GM19463 (cell line): ENCODE measurements at regions not wholly inside any gene's neighbourhood (a gene's known extent, or its start where the extent isn't known, plus 50 kb on each side); places are given as distances from the start of the nearest gene placed in this dataset.
"Not testable (repeated sequence)": the region's sequence is repeated elsewhere in the genome, so short reads cannot be mapped to it uniquely, and the experiment has no call there.

Experiments used
- ATAC-seq: cut with Tn5 transposase; IDR thresholded peaks from one replicate; pipeline ENCODE4 v1.9.1; 2021; ENCODE audit warnings: mild to moderate bottlenecking, moderate library complexity; ENCODE audit not compliant: unreplicated experiment

GRCh38 chr10:84844461-84844860, 516.1 kb downstream of the CCSER2 start:
- ATAC-seq, result no peak

GRCh38 chr10:84845628-84846261, 517.4 kb downstream of the CCSER2 start:
- ATAC-seq, result no peak

- no peak for ATAC-seq
These were observed 518.4 kb downstream of the CCSER2 start for GRCh38 chr10:84846658-84847316.

GRCh38 chr10:84848967-84849366, 520.6 kb downstream of the CCSER2 start:
- ATAC-seq, result no peak

- ATAC-seq, result no peak
These were observed 522.4 kb downstream of the CCSER2 start for GRCh38 chr10:84850826-84851225.

- no peak for ATAC-seq
These were observed 526.0 kb downstream of the CCSER2 start for GRCh38 chr10:84854439-84854838.

GRCh38 chr10:84860855-84861254, 532.5 kb downstream of the CCSER2 start:
- ATAC-seq, result no peak

- ATAC-seq, result no peak
These were observed 534.2 kb downstream of the CCSER2 start for GRCh38 chr10:84862551-84862950.

GRCh38 chr10:84863675-84864074, 535.3 kb downstream of the CCSER2 start:
- no peak for ATAC-seq

GRCh38 chr10:84876116-84876999, 548.0 kb downstream of the CCSER2 start:
- ATAC-seq, result no peak

GRCh38 chr10:84879991-84880390, 551.6 kb downstream of the CCSER2 start:
- no peak for ATAC-seq

- ATAC-seq, result not testable (repeated sequence)
These were observed 553.3 kb downstream of the CCSER2 start for GRCh38 chr10:84881696-84882095.

GRCh38 chr10:84890706-84891105, 562.3 kb downstream of the CCSER2 start:
- no peak for ATAC-seq

GRCh38 chr10:84891631-84892030, 563.2 kb downstream of the CCSER2 start:
- no peak for ATAC-seq

- no peak for ATAC-seq
These were observed 567.2 kb downstream of the CCSER2 start for GRCh38 chr10:84895541-84895940.

- no peak for ATAC-seq
These were observed 568.5 kb downstream of the CCSER2 start for GRCh38 chr10:84896909-84897308.

- ATAC-seq, result no peak
These were observed 570.9 kb downstream of the CCSER2 start for GRCh38 chr10:84899268-84899667.

GRCh38 chr10:84900141-84900540, 571.8 kb downstream of the CCSER2 start:
- no peak for ATAC-seq

- ATAC-seq, result no peak
These were observed 573.5 kb downstream of the CCSER2 start for GRCh38 chr10:84901885-84902284.

GRCh38 chr10:84902553-84902952, 574.2 kb downstream of the CCSER2 start:
- ATAC-seq, result no peak

GRCh38 chr10:84903320-84903719, 574.9 kb downstream of the CCSER2 start:
- ATAC-seq, result no peak
